HCT116 (cell line): ENCODE measurements at regions not wholly inside any gene's neighbourhood (a gene's known extent, or its start where the extent isn't known, plus 50 kb on each side); places are given as distances from the start of the nearest gene placed in this dataset.

Source experiments
- ATAC-seq: fragments of 200-7000 bp; cut with Tn5 transposase; 2 replicates; pipeline ENCODE4 v1.9.1; 2020; ENCODE audit warnings: mild to moderate bottlenecking, moderate library complexity
- BruUV-seq: library from RNA; stranded (reverse); fragments of 400-500 nt; replicated peaks from 2 replicates; lab custom pipeline; 2021; lab: Mats Ljungman, UMichigan
- CTCF ChIA-PET: fragments of 300-600 bp; sonication (Branson Sonifier 250); formaldehyde crosslinking; loops from one replicate; lab custom pipeline; 2021; ENCODE audit warnings: antibody characterized with exemption; lab: Charles Lee
- POLR2A ChIA-PET: fragments of 300-600, 350-600 bp; sonication (Branson Sonifier 250); formaldehyde crosslinking; loops from one replicate; lab custom pipeline; 2021; ENCODE audit warnings: antibody characterized with exemption; lab: Charles Lee
- RAD21 ChIA-PET, 2 experiments: fragments of 300-600 bp; sonication (Branson Sonifier 250); formaldehyde crosslinking; loops; one replicate each; lab custom pipeline; 2023; ENCODE audit warnings: low total read pairs in 2 of 2; ENCODE audit not compliant: uncharacterized antibody in 2 of 2, unreplicated experiment in 2 of 2, low non-redundant PET in 1 of 2; lab: Charles Lee
- DNase-seq: peaks from one replicate; pipeline ENCODE4 v3.0.0-alpha.2; 2010; ENCODE audit warnings: low read depth, low spot score
- H2AFZ ChIP-seq: fragments of 200-600 bp; shearing (Covaris generic), sonication (generic); 2 replicates; pipeline ENCODE4 v1.6.1; 2017; ENCODE audit warnings: low read depth, mixed run types, mixed read lengths, antibody characterized with exemption, low read length; ENCODE audit not compliant: poor library complexity, severe bottlenecking
- H3K27ac ChIP-seq: 2 replicates; pipeline ENCODE4 v1.5.1; 2012; ENCODE audit warnings: low read depth, low read length
- H3K27me3 ChIP-seq: fragments of 200-600 bp; sonication (generic); 2 replicates; pipeline ENCODE4 v1.6.1; 2016; ENCODE audit warnings: mixed run types, low read length, mixed read lengths; ENCODE audit not compliant: insufficient read depth
- H3K36me3 ChIP-seq, 2 experiments: fragments of 200-500 bp in 1 of 2; fragments of 200-600 bp in 1 of 2; sonication (Bioruptor generic) in 1 of 2; sonication (generic) in 1 of 2; 2 replicates each; pipeline versions ENCODE4 v1.5.1 to v1.6.1; 2014 to 2016; ENCODE audit warnings: low read length in 2 of 2, inconsistent platforms in 1 of 2, mixed read lengths in 1 of 2, mixed run types in 1 of 2; ENCODE audit not compliant: insufficient read depth in 2 of 2, control insufficient read depth in 1 of 2
- H3K4me1 ChIP-seq, 2 experiments: fragments of 200-600 bp in 1 of 2; sonication (generic) in 1 of 2; 2 replicates each; pipeline versions ENCODE4 v1.5.1 to v1.6.1; 2012 to 2017; ENCODE audit warnings: low read length in 2 of 2, inconsistent platforms in 1 of 2, mild to moderate bottlenecking in 1 of 2, mixed read lengths in 1 of 2, mixed run types in 1 of 2, moderate library complexity in 1 of 2; ENCODE audit not compliant: insufficient read depth in 2 of 2, control insufficient read depth in 1 of 2
- H3K4me2 ChIP-seq: fragments of 200-600 bp; sonication (generic); 2 replicates; pipeline ENCODE4 v1.6.1; 2017; ENCODE audit warnings: mixed run types, low read length, mixed read lengths
- H3K4me3 ChIP-seq, 2 experiments: fragments of 200-600 bp in 1 of 2; sonication (generic) in 1 of 2; replicated peaks in 1 of 2; 2 replicates each; pipeline ENCODE4 v1.5.1; 2011 to 2016; ENCODE audit warnings: low read length in 2 of 2, control low read depth in 1 of 2, low read depth in 1 of 2, mild to moderate bottlenecking in 1 of 2, mixed read lengths in 1 of 2, mixed run types in 1 of 2
- H3K79me2 ChIP-seq: fragments of 200-600 bp; sonication (generic); 2 replicates; pipeline ENCODE4 v1.6.1; 2017; ENCODE audit warnings: mild to moderate bottlenecking, mixed run types, low read length, moderate library complexity, mixed read lengths; ENCODE audit not compliant: insufficient read depth
- H3K9ac ChIP-seq: fragments of 200-600 bp; sonication (generic); 2 replicates; pipeline ENCODE4 v1.6.1; 2016; ENCODE audit warnings: low read length, mixed read lengths
- H3K9me2 ChIP-seq: fragments of 200-600 bp; sonication (generic), shearing (Covaris generic); 2 replicates; pipeline ENCODE4 v1.6.1; 2017; ENCODE audit warnings: mixed run types, mild to moderate bottlenecking, moderate library complexity; ENCODE audit not compliant: insufficient read depth
- H3K9me3 ChIP-seq, 2 experiments: fragments of 200-500 bp in 1 of 2; fragments of 200-600 bp in 1 of 2; sonication (Bioruptor generic) in 1 of 2; sonication (generic) in 1 of 2; 2 replicates each; pipeline ENCODE4 v1.6.1; 2014 to 2017; ENCODE audit warnings: low read length in 2 of 2, mixed read lengths in 2 of 2, inconsistent platforms in 1 of 2, low read depth in 1 of 2, mild to moderate bottlenecking in 1 of 2, mixed run types in 1 of 2, moderate library complexity in 1 of 2; ENCODE audit not compliant: control insufficient read depth in 1 of 2, insufficient read depth in 1 of 2
- H4K20me1 ChIP-seq: fragments of 200-600 bp; sonication (generic), shearing (Covaris generic); 2 replicates; pipeline ENCODE4 v1.6.1; 2017; ENCODE audit warnings: mixed run types, mild to moderate bottlenecking, moderate library complexity; ENCODE audit not compliant: insufficient read depth
- FOSL1 ChIP-seq: IDR thresholded peaks from 2 replicates; pipeline ENCODE4 v1.6.1; 2012; ENCODE audit warnings: low read depth
- JUND ChIP-seq: IDR thresholded peaks from 2 replicates; pipeline ENCODE4 v1.6.1; 2012
- POLR2A ChIP-seq: IDR thresholded peaks from 2 replicates; pipeline ENCODE4 v1.7.0; 2011; ENCODE audit warnings: borderline replicate concordance; ENCODE audit not compliant: insufficient read depth, insufficient read length; ENCODE audit errors: extremely low read depth
- intact Hi-C: fragments of 100-400 bp; cut with micrococcal nuclease; formaldehyde crosslinking; loops from 2 replicates; pipeline ENCODE4 v1.10.0; 2022
- TF ChIP-seq, protein P1 (sequence below): IDR thresholded peaks from 2 replicates; pipeline ENCODE4 v1.6.1; 2012
- TF ChIP-seq, protein P2 (sequence below), 3 experiments: fragments of 200-600 bp in 1 of 3; sonication (generic) in 1 of 3; IDR thresholded peaks in 2 of 3; conservative IDR thresholded peaks in 1 of 3; 2 replicates each; pipeline ENCODE4 v1.5.1; 2012 to 2017; ENCODE audit warnings: low read depth in 2 of 3, low read length in 2 of 3, antibody characterized with exemption in 1 of 3, borderline replicate concordance in 1 of 3, control low read depth in 1 of 3, mild to moderate bottlenecking in 1 of 3, mixed read lengths in 1 of 3, mixed run types in 1 of 3, moderate library complexity in 1 of 3; ENCODE audit not compliant: insufficient read depth in 1 of 3

DNA sequence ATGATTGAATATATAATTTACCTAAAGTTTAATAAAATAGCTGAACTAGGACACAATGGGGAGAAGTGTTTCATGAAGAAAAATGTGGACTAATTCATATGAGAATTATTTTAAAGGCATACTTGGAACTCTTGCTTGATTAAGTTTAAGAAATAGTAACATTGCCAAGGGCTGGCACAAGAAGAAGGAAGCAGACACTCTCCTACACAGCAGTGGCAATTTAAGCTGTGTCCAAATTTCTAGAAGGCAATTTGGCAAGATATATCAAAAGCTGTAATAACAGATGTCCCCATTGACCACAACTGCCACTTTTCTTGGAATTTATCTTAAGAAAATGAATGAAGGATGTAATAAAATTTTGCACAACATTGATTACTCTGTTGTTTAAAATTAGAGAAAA lies 209.5 kb upstream of the S100G start:
- CTCF ChIA-PET = no interaction called here
- no peak for DNase-seq
- Histone ChIP-seq H3K36me3 (no peaks in the 10 kb centered on the region), H3K9ac (no peak overlapping the region), H3K79me2 (no peaks in the 10 kb centered on the region), H3K9me2 (no peaks in the 10 kb centered on the region), H2AFZ (no peak overlapping the region), H3K9me3 (no peaks in the 10 kb centered on the region), H4K20me1 (no peaks in the 10 kb centered on the region), H3K27me3 (no peaks in the 10 kb centered on the region), H3K4me1 (peaks cover 0 to 4% of the 10 kb centered on the region in 2 experiments; a peak in 2 of 4 replicates), H3K4me2 (no peak overlapping the region), H3K27ac (no peak overlapping the region), H3K4me3 (no peak overlapping the region)
- no peak for ATAC-seq
- POLR2A ChIA-PET = no interaction called here
- RAD21 ChIA-PET = no interaction called here
- intact Hi-C loops = loop anchor here (10.0 kb wide), 1 partner anchor 316 kb away; the partner anchor contains the start of gene GRPR
- no peak for TF ChIP-seq FOSL1
- BruUV-seq = no TSS peak

DNA sequence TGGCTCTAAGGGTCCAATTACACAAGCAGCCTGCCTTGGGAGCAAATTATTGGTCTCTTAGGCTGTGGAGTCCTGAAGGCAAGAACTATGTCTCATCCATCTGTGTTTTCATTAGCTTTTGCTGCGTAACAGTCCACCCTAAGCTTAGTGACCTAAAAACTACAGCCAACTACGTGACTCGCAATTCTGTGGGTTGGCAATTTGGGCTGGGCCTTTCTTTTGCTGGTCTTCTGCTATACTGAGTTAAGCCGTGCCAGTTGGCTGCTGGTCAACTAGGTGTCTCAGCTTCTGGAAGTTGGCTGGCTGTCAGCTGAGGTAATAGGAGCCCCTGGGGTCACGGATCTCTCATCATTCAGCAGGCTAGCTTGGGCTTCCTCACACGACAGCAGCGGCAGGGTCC lies 205.6 kb upstream of the S100G start:
- intact Hi-C loops = loop anchor here (10.0 kb wide), 1 partner anchor 320 kb away; the partner anchor contains the start of gene GRPR
- TF ChIP-seq, protein P1, sequence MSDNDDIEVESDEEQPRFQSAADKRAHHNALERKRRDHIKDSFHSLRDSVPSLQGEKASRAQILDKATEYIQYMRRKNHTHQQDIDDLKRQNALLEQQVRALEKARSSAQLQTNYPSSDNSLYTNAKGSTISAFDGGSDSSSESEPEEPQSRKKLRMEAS = no peak
- TF ChIP-seq JUND (no peak), POLR2A (no peak)
- TF ChIP-seq, protein P2, sequence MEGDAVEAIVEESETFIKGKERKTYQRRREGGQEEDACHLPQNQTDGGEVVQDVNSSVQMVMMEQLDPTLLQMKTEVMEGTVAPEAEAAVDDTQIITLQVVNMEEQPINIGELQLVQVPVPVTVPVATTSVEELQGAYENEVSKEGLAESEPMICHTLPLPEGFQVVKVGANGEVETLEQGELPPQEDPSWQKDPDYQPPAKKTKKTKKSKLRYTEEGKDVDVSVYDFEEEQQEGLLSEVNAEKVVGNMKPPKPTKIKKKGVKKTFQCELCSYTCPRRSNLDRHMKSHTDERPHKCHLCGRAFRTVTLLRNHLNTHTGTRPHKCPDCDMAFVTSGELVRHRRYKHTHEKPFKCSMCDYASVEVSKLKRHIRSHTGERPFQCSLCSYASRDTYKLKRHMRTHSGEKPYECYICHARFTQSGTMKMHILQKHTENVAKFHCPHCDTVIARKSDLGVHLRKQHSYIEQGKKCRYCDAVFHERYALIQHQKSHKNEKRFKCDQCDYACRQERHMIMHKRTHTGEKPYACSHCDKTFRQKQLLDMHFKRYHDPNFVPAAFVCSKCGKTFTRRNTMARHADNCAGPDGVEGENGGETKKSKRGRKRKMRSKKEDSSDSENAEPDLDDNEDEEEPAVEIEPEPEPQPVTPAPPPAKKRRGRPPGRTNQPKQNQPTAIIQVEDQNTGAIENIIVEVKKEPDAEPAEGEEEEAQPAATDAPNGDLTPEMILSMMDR (IDR thresholded peaks at IDR 0.05 in 2 of 3, conservative IDR thresholded peaks at IDR 0.05 in 1 of 3; ENCODE audit: borderline replicate concordance in 1 of 3, insufficient read depth in 1 of 3, low read depth in 2 of 3, low read length in 2 of 3) = no peak
- no TSS peak for BruUV-seq
- no peaks in the 10 kb centered on the region for H3K27me3 ChIP-seq
- H3K4me1 ChIP-seq = no peaks in the 10 kb centered on the region
- no peak overlapping the region for H3K4me2 ChIP-seq
- H3K9me3 ChIP-seq = no peaks in the 10 kb centered on the region
- ChIA-PET CTCF (interaction anchor here (1.2 to 1.6 kb wide), 3 partner anchors 8 to 514 kb away, joined by 5 to 7 read pairs (median 7); partner anchors contain the start of gene GRPR), RAD21 (no interaction called here), POLR2A (no interaction called here)
- H3K79me2 ChIP-seq = no peaks in the 10 kb centered on the region
- no peak for ATAC-seq
- H2AFZ ChIP-seq = no peak overlapping the region
- no peaks in the 10 kb centered on the region for H3K36me3 ChIP-seq
- DNase-seq = no peak
- no peak overlapping the region for H3K4me3 ChIP-seq
- H3K9me2 ChIP-seq = no peaks in the 10 kb centered on the region
- no peak overlapping the region for H3K9ac ChIP-seq
- no peak overlapping the region for H3K27ac ChIP-seq
- H4K20me1 ChIP-seq = no peaks in the 10 kb centered on the region
